Osteoblast (primary cell): ENCODE measurements at regions not wholly inside any gene's neighbourhood (a gene's known extent, or its start where the extent isn't known, plus 50 kb on each side); places are given as distances from the start of the nearest gene placed in this dataset.

Source experiments
- DNase-seq: peaks from one replicate; pipeline ENCODE4 v3.0.0; 2011; ENCODE audit warnings: low spot score, mixed read lengths; ENCODE audit not compliant: insufficient read length; ENCODE audit errors: missing footprints
- H2AFZ ChIP-seq: 2 replicates; pipeline ENCODE4 v1.6.0; 2011; ENCODE audit warnings: mild to moderate bottlenecking, low read length
- H3K27ac ChIP-seq: 2 replicates; pipeline ENCODE4 v1.5.1; 2011; ENCODE audit warnings: mild to moderate bottlenecking, low read depth, low read length, moderate library complexity
- H3K27me3 ChIP-seq: 2 replicates; pipeline ENCODE4 v1.6.0; 2012; ENCODE audit warnings: mild to moderate bottlenecking, control low read depth, inconsistent platforms, low read length, moderate library complexity; ENCODE audit not compliant: insufficient read depth
- H3K36me3 ChIP-seq: 2 replicates; pipeline ENCODE4 v1.5.1; 2011; ENCODE audit warnings: mild to moderate bottlenecking, low read length, control low read depth, moderate library complexity; ENCODE audit not compliant: insufficient read depth
- H3K4me1 ChIP-seq: 2 replicates; pipeline ENCODE4 v1.5.1; 2011; ENCODE audit warnings: mild to moderate bottlenecking, low read length, control low read depth, moderate library complexity; ENCODE audit not compliant: insufficient read depth
- H3K4me2 ChIP-seq: 2 replicates; pipeline ENCODE4 v1.6.0; 2011; ENCODE audit warnings: mild to moderate bottlenecking, low read length; ENCODE audit not compliant: insufficient read depth
- H3K4me3 ChIP-seq: fragments of 200-600 bp; sonication (generic); 3 replicates; pipeline ENCODE4 v1.5.1; 2012; ENCODE audit warnings: mild to moderate bottlenecking, low read length, inconsistent platforms; ENCODE audit not compliant: insufficient read depth
- H3K79me2 ChIP-seq: 2 replicates; pipeline ENCODE4 v1.6.0; 2012; ENCODE audit warnings: mild to moderate bottlenecking, low read length, control low read depth, inconsistent platforms; ENCODE audit not compliant: insufficient read depth
- H3K9me3 ChIP-seq: 2 replicates; pipeline ENCODE4 v1.5.1; 2011; ENCODE audit warnings: low read depth, low read length, control low read depth
- H4K20me1 ChIP-seq: 2 replicates; pipeline ENCODE4 v1.6.0; 2012; ENCODE audit warnings: mild to moderate bottlenecking, low read length, control low read depth; ENCODE audit not compliant: insufficient read depth
- CTCF ChIP-seq: IDR thresholded peaks from 2 replicates; pipeline ENCODE4 v1.5.1; 2011; ENCODE audit warnings: mild to moderate bottlenecking, low read depth, low read length, moderate library complexity; ENCODE audit errors: extremely low read depth

- H3K4me2 ChIP-seq = no peak overlapping the region
These were observed 130.7 kb upstream of the RASSF8 start for GRCh38 chr12:25827747-25828146.

GRCh38 chr12:25828188-25828587 lies 130.3 kb upstream of the RASSF8 start:
- H3K79me2 ChIP-seq = no peaks in the 10 kb centered on the region

More at GRCh38 chr12:25827747-25828146, 130.7 kb upstream of the RASSF8 start:
- Histone ChIP-seq H3K4me3 (no peak overlapping the region), H3K36me3 (no peaks in the 10 kb centered on the region), H3K27me3 (peaks cover 3% of the 10 kb centered on the region), H3K79me2 (no peaks in the 10 kb centered on the region), H3K9me3 (no peaks in the 10 kb centered on the region), H2AFZ (no peak overlapping the region), H3K27ac (no peak overlapping the region), H4K20me1 (no peaks in the 10 kb centered on the region), H3K4me1 (peaks cover 21% of the 10 kb centered on the region)
- DNase-seq = no peak
- no peak for TF ChIP-seq CTCF

GRCh38 chr12:25829192-25829591 lies 129.3 kb upstream of the RASSF8 start:
- DNase-seq = peak; percentile 81
- Histone ChIP-seq H3K79me2 (no peaks in the 10 kb centered on the region), H3K4me1 (peaks cover 21% of the 10 kb centered on the region), H3K27ac (peak overlapping the region; percentile 91), H3K36me3 (no peaks in the 10 kb centered on the region), H3K4me3 (no peak overlapping the region), H3K27me3 (no peaks in the 10 kb centered on the region), H3K9me3 (no peaks in the 10 kb centered on the region), H3K4me2 (peak overlapping the region; percentile 14), H2AFZ (no peak overlapping the region), H4K20me1 (no peaks in the 10 kb centered on the region)
- no peak for TF ChIP-seq CTCF

More at GRCh38 chr12:25828188-25828587, 130.3 kb upstream of the RASSF8 start:
- DNase-seq = no peak
- no peaks in the 10 kb centered on the region for H4K20me1 ChIP-seq
- H3K27me3 ChIP-seq = peaks cover 3% of the 10 kb centered on the region
- no peaks in the 10 kb centered on the region for H3K36me3 ChIP-seq
- H3K4me1 ChIP-seq = peaks cover 21% of the 10 kb centered on the region
- no peak for TF ChIP-seq CTCF
- H3K27ac ChIP-seq = peak overlapping the region; percentile 91
- no peak overlapping the region for H3K4me2 ChIP-seq
- H3K9me3 ChIP-seq = no peaks in the 10 kb centered on the region
- no peak overlapping the region for H2AFZ ChIP-seq
- H3K4me3 ChIP-seq = no peak overlapping the region

- H4K20me1 ChIP-seq = no peaks in the 10 kb centered on the region
- no peaks in the 10 kb centered on the region for H3K79me2 ChIP-seq
- H3K4me1 ChIP-seq = peaks cover 21% of the 10 kb centered on the region
- DNase-seq = no peak
- no peak overlapping the region for H3K4me3 ChIP-seq
- no peak overlapping the region for H2AFZ ChIP-seq
- H3K4me2 ChIP-seq = no peak overlapping the region
- TF ChIP-seq CTCF = no peak
- no peaks in the 10 kb centered on the region for H3K9me3 ChIP-seq
- no peaks in the 10 kb centered on the region for H3K36me3 ChIP-seq
- peak overlapping the region; percentile 91 for H3K27ac ChIP-seq
- H3K27me3 ChIP-seq = no peaks in the 10 kb centered on the region
These were observed 128.0 kb upstream of the RASSF8 start for GRCh38 chr12:25830456-25830855.
